NOMO-1 treated with dmso at 0.1 percent for 144 hours (cell line): ENCODE measurements at regions not wholly inside any gene's neighbourhood (a gene's known extent, or its start where the extent isn't known, plus 50 kb on each side); places are given as distances from the start of the nearest gene placed in this dataset.

ENCODE experiments used
- DNase-seq: peaks from one replicate; lab custom pipeline; 2025; ENCODE audit not compliant: unreplicated experiment; lab: John Stamatoyannopoulos, UW

GRCh38 chr14:53523226-53523625, 370.1 kb upstream of the DDHD1 start:
- no peak for DNase-seq

- no peak for DNase-seq
These were observed 367.2 kb upstream of the DDHD1 start for GRCh38 chr14:53520078-53520928.

- DNase-seq, result no peak
These were observed 366.0 kb upstream of the DDHD1 start for GRCh38 chr14:53519137-53519536.

- no peak for DNase-seq
These were observed 364.3 kb upstream of the DDHD1 start for GRCh38 chr14:53517270-53517960.

- no peak for DNase-seq
These were observed 363.2 kb upstream of the DDHD1 start for GRCh38 chr14:53516261-53516774.

GRCh38 chr14:53515276-53515675, 362.2 kb upstream of the DDHD1 start:
- DNase-seq, result no peak

- no peak for DNase-seq
These were observed 361.1 kb upstream of the DDHD1 start for GRCh38 chr14:53514197-53514596.

- no peak for DNase-seq
These were observed 357.3 kb upstream of the DDHD1 start for GRCh38 chr14:53510281-53510912.

GRCh38 chr14:53509276-53510244, 356.4 kb upstream of the DDHD1 start:
- no peak for DNase-seq

GRCh38 chr14:53501361-53502211, 348.5 kb upstream of the DDHD1 start:
- no peak for DNase-seq

GRCh38 chr14:53500191-53500590, 347.1 kb upstream of the DDHD1 start:
- no peak for DNase-seq

- no peak for DNase-seq
These were observed 343.5 kb upstream of the DDHD1 start for GRCh38 chr14:53496668-53497067.

GRCh38 chr14:53495846-53496343, 342.8 kb upstream of the DDHD1 start:
- no peak for DNase-seq

- no peak for DNase-seq
These were observed 341.5 kb upstream of the DDHD1 start for GRCh38 chr14:53494587-53494986.

GRCh38 chr14:53493860-53494259, 340.7 kb upstream of the DDHD1 start:
- no peak for DNase-seq

- no peak for DNase-seq
These were observed 340.2 kb upstream of the DDHD1 start for GRCh38 chr14:53493320-53493719.

GRCh38 chr14:53491884-53492277, 338.8 kb upstream of the DDHD1 start:
- DNase-seq, result no peak

- DNase-seq, result no peak
These were observed 338.2 kb upstream of the DDHD1 start for GRCh38 chr14:53491256-53491883.

GRCh38 chr14:53478174-53478573, 325.1 kb upstream of the DDHD1 start:
- no peak for DNase-seq
